HAP-1 (cell line): ENCODE measurements at regions not wholly inside any gene's neighbourhood (a gene's known extent, or its start where the extent isn't known, plus 50 kb on each side); places are given as distances from the start of the nearest gene placed in this dataset.

Experiments
- DNase-seq, 2 experiments: peaks; one replicate each; pipeline ENCODE4 v3.0.0-alpha.2; 2016 to 2020; ENCODE audit warnings: low spot score in 2 of 2
- H3K27me3 ChIP-seq: fragments of 250-450 bp; sonication (Bioruptor Pico); 2 replicates; pipeline ENCODE4 v1.5.1; 2020; ENCODE audit warnings: low read depth, mild to moderate bottlenecking, moderate library complexity
- H3K36me3 ChIP-seq: fragments of 250-450 bp; sonication (Bioruptor Pico); replicated peaks from 2 replicates; pipeline ENCODE4 v1.5.1; 2020; ENCODE audit warnings: mild to moderate bottlenecking
- H3K4me1 ChIP-seq: fragments of 250-450 bp; sonication (Bioruptor Pico); 2 replicates; pipeline ENCODE4 v1.5.1; 2020; ENCODE audit warnings: mild to moderate bottlenecking
- H3K4me3 ChIP-seq: fragments of 250-450 bp; sonication (Bioruptor Pico); 2 replicates; pipeline ENCODE4 v1.5.1; 2020; ENCODE audit warnings: mild to moderate bottlenecking, moderate library complexity
- H3K9me3 ChIP-seq: fragments of 250-450 bp; sonication (Bioruptor Pico); 2 replicates; pipeline ENCODE4 v1.5.1; 2020; ENCODE audit warnings: mild to moderate bottlenecking, moderate library complexity
- in situ Hi-C: fragments of 300-500 bp; cut with MboI; formaldehyde crosslinking; loops from 3 replicates; pipeline ENCODE4 v1.14.3; 2020; ENCODE audit warnings: low sequenced_read_pairs, inconsistent platforms, mixed read lengths

DNA sequence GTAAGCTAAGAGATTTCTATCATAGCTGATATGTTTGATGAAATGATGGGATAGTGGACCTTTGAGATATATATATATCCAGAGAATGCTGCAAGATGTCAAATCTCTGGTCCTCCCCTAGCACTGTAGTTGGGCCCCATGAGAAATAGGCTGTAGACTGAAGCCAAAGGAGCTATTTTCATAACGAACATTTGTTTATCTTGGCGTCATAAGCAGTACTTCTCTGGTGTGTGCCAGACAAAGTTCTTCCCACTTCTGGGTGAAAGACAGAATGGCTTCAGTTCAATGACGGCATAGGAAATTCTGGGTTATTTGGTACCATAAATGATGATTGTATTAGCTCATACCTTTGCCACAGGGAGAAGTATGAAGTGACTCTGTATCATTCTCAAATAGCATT, 534.3 kb downstream of the SOX5 start:
- in situ Hi-C loops: no loop called here
- Histone ChIP-seq H3K4me3 (no peak overlapping the region), H3K9me3 (no peaks in the 10 kb centered on the region), H3K27me3 (no peaks in the 10 kb centered on the region), H3K36me3 (no peaks in the 10 kb centered on the region), H3K4me1 (peaks cover 5% of the 10 kb centered on the region; the same call in 1 of the 2 replicates)
- no peak for DNase-seq

DNA sequence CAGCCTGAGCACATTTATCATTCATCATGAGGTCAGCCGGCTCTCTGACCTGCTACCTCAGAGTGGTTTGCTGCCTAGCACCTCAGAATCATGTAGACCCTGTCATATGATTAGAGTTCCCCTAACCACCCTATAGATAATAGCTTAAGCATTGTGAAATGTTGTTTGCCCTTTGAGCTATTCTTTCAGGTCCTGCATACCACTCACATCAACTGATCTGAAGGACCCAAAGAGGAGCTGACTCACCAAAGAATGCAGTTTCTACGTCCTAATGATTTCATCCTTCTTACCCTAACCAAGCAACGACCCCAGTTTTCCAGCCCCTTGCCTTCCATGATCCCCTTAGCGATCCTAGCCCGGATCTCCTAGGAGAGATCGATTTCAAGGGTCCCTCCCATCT, 527.9 kb downstream of the SOX5 start:
- H3K4me1 ChIP-seq: no peaks in the 10 kb centered on the region; the same call in 1 of the 2 replicates
- no peak for DNase-seq
- H3K4me3 ChIP-seq: no peak overlapping the region
- H3K9me3 ChIP-seq: no peaks in the 10 kb centered on the region
- in situ Hi-C loops: no loop called here
- H3K27me3 ChIP-seq: no peaks in the 10 kb centered on the region
- no peaks in the 10 kb centered on the region for H3K36me3 ChIP-seq

DNA sequence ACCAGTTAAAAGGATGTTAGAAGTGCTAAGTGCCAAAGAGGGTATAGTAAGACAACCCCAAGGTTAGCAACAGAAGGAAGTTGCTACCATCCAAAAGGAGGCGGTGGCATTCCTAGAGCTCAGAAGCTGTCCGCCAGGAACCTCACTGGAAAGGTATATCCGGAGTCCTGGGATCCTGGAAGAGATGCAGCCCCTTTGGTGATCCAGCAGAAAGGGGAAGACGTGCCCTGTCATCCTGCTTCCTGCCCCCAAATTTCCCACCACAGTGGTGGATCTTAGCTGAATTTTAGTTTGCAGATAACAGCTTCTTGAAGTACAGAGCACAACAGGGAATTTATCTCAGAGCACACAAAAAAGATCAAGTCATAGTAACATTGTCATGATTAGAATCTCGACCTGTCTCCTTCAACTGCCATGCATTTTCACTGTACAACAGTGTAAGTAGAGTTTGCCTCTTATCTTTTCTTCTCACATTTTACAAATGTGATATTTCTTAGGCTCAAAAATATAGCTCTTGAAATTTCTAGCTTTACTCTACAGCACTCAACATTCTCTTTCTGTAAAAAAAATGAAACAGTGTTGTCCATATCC, 526.3 kb downstream of the SOX5 start:
- Histone ChIP-seq H3K36me3 (no peaks in the 10 kb centered on the region), H3K4me3 (no peak overlapping the region), H3K27me3 (no peaks in the 10 kb centered on the region), H3K9me3 (no peaks in the 10 kb centered on the region), H3K4me1 (no peaks in the 10 kb centered on the region; the same call in 1 of the 2 replicates)
- DNase-seq: no peak
- in situ Hi-C loops: no loop called here

DNA sequence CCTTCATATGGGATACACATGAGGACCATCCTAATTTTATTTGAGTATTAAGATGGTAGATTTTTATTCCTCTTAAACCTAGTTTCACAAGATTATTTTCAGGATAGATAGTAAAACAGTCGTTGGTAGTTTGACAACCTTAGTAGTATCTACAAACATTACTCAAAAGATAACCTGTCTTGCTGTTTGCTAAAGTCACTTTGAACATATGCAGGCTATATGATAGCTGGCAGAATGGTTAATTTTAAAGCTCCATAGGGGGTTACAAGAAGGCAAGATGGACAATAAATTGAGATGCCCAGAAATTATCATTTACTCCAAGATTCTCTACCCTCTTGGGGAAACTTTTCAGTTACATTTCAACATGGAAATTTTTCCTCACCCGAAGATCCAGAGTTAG, 525.7 kb downstream of the SOX5 start:
- no peaks in the 10 kb centered on the region for H3K9me3 ChIP-seq
- DNase-seq: no peak
- in situ Hi-C loops: no loop called here
- H3K4me3 ChIP-seq: no peak overlapping the region
- no peaks in the 10 kb centered on the region for H3K36me3 ChIP-seq
- no peaks in the 10 kb centered on the region; the same call in 1 of the 2 replicates for H3K4me1 ChIP-seq
- no peaks in the 10 kb centered on the region for H3K27me3 ChIP-seq

DNA sequence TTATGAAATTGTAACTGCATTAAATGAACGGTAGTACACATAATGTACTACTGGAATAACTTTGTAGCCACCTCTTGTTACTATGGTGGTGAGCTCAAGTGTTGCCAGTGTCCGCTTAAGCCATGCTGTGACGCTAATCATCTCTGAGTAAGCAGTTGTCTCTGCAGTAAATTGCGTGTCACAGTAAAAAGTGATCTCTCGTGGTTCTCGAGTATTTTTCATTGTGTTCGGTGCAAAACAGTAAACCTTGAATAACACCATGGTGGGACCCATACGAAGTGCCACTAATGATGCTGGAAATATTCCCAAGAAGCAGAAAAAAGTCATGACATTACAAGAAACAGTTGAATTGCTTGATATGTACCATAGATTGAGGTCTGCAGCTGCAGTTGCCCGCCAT, 524.8 kb downstream of the SOX5 start:
- no peaks in the 10 kb centered on the region; the same call in 1 of the 2 replicates for H3K4me1 ChIP-seq
- no peaks in the 10 kb centered on the region for H3K9me3 ChIP-seq
- H3K27me3 ChIP-seq: no peaks in the 10 kb centered on the region
- H3K4me3 ChIP-seq: no peak overlapping the region
- in situ Hi-C loops: no loop called here
- DNase-seq: no peak
- H3K36me3 ChIP-seq: no peaks in the 10 kb centered on the region

DNA sequence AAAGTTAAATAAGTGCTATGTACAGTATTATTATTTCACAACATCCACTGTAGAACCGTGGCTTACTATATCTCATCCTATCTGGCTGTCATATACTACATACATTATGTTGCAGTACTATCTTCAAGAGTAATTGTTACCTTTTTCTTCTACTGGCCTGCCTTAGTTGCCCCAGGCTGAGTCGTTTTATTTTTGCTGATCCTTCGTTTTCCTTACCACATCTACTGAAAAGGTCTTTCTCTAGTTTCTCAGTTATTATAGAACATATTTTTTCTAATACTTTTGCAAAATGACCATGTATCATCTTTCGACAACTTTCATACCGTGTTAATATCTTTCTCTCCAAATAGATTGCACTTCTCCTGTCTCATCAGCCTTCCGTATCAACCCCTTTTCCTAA, 523.1 kb downstream of the SOX5 start:
- in situ Hi-C loops: no loop called here
- H3K4me1 ChIP-seq: no peaks in the 10 kb centered on the region; the same call in 1 of the 2 replicates
- no peak for DNase-seq
- H3K9me3 ChIP-seq: no peaks in the 10 kb centered on the region
- H3K36me3 ChIP-seq: no peaks in the 10 kb centered on the region
- H3K4me3 ChIP-seq: no peak overlapping the region
- H3K27me3 ChIP-seq: no peaks in the 10 kb centered on the region

DNA sequence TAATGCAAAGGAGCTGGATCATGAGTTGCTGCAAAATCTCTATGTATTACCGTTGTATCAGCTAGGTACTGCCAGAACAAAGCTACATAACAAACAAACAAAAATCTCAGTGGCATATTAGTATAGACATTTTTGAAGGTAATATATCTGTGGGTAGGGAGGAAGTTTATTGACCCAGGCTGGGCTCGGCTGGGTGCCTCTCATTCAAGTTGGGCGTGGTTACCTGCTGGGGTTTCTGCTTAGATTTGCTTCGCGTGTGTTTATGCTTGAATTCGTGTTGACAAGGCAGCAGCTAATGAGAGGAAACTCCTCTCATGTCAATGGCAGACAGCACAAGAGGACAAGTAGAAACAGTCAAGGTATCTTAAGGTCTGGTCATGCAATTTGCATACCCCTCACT, 520.7 kb downstream of the SOX5 start:
- in situ Hi-C loops: no loop called here
- no peaks in the 10 kb centered on the region for H3K27me3 ChIP-seq
- H3K4me1 ChIP-seq: no peaks in the 10 kb centered on the region
- no peak for DNase-seq
- H3K9me3 ChIP-seq: no peaks in the 10 kb centered on the region
- no peaks in the 10 kb centered on the region for H3K36me3 ChIP-seq
- no peak overlapping the region for H3K4me3 ChIP-seq

DNA sequence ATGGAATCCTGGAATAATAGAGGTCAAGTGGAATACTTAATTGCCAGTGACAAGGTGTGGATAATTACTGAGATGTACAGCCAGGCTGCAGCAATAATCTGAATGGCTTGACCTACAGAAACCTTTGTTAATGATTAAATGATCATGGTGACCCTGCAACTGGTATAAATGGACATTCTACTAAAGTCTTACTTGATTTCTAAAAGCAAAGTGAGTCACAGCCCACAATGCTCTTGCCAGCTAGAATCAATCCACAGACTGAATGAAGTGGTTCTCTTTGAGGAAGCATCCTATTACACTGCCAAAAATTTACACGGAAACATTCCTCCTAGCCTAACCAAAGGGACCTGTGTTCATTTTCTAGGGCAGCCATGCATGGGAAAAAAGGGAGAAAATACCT, 518.5 kb downstream of the SOX5 start:
- Histone ChIP-seq H3K4me1 (no peaks in the 10 kb centered on the region), H3K36me3 (no peaks in the 10 kb centered on the region), H3K27me3 (no peaks in the 10 kb centered on the region), H3K4me3 (no peak overlapping the region), H3K9me3 (no peaks in the 10 kb centered on the region)
- in situ Hi-C loops: no loop called here
- DNase-seq: no peak

DNA sequence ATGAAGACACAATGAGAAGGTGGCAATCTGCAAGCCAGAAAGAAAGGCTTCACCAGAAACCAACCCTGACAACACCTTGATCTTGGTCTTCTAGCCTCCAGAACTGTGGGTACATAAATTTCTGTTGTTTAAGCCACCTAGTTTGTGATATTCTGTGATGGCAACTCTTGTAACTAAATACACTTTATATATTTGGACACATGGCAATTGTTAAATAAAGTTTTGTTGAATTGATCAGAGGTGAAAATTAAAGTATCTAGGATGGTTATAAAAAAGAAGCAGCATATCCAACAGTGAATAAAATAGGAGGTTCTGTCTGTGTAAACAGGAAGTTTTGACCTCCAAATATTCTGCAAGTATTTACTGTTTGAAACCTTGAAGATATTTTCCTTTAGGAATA, 516.3 kb downstream of the SOX5 start:
- H3K4me3 ChIP-seq: no peak overlapping the region
- no peaks in the 10 kb centered on the region for H3K36me3 ChIP-seq
- H3K4me1 ChIP-seq: no peaks in the 10 kb centered on the region
- no peaks in the 10 kb centered on the region for H3K9me3 ChIP-seq
- in situ Hi-C loops: no loop called here
- H3K27me3 ChIP-seq: no peaks in the 10 kb centered on the region
- no peak for DNase-seq

DNA sequence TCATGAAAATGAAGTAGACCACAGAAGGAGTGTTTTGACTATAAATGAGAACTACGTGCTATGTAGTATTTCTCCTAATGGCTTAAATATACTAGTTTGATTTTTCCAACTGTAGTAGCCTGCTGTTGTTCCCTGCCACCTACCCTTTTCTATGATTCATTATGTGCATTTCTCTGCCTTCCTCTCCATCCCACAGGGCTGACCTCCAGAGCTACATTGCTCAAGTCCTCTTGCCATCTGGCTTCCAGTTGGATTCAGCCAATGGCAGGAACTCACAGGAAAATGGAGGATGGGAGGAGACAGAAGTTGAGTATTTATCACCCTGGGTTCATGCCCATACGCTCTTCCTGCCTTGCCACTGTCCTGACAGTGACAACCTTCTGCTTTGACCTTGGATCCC, 515.3 kb downstream of the SOX5 start:
- H3K4me1 ChIP-seq: no peaks in the 10 kb centered on the region
- no peaks in the 10 kb centered on the region for H3K36me3 ChIP-seq
- DNase-seq: no peak
- H3K4me3 ChIP-seq: no peak overlapping the region
- no peaks in the 10 kb centered on the region for H3K9me3 ChIP-seq
- H3K27me3 ChIP-seq: no peaks in the 10 kb centered on the region
- in situ Hi-C loops: no loop called here

DNA sequence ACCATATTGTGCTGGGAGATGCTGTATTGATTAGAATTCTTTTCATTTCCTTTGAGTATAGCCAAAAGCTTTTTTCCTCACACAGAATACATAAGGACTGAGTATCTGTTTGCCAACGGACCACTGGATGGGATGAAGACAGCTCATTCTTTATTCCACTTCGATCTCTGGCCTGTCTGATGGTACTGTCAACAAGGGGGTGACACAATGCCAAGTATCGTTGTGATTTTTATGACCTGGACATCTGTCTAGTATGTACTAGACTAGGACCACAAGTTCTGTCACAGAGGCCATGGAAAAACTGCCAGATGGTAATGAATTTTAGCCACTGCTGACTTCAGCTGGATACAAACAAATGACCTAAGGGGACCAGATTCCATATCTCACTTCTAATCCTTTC, 502.7 kb downstream of the SOX5 start:
- no peaks in the 10 kb centered on the region for H3K36me3 ChIP-seq
- H3K4me3 ChIP-seq: no peak overlapping the region
- no peak for DNase-seq
- no peaks in the 10 kb centered on the region for H3K4me1 ChIP-seq
- H3K27me3 ChIP-seq: no peaks in the 10 kb centered on the region
- in situ Hi-C loops: no loop called here
- no peaks in the 10 kb centered on the region for H3K9me3 ChIP-seq

DNA sequence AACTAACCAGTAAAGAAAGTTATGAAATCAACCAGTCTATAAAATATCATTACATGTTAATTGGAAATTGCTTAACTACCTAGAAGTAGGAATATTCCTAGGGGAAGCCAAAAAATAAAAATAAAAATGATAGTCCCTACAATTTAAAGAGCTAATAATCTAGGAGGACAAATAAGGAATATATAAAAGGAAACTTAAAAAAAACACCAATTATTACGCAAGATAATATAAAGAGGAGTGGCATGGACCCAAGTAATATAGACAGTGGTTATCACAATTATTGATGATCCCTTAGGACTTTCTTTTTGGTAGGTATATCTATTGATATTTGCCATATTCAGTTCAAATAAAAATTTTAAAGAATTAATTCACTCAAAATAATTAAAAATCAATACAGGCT, 498.7 kb downstream of the SOX5 start:
- in situ Hi-C loops: no loop called here
- H3K9me3 ChIP-seq: no peaks in the 10 kb centered on the region
- no peaks in the 10 kb centered on the region for H3K4me1 ChIP-seq
- H3K27me3 ChIP-seq: no peaks in the 10 kb centered on the region
- DNase-seq: no peak
- H3K4me3 ChIP-seq: no peak overlapping the region
- no peaks in the 10 kb centered on the region for H3K36me3 ChIP-seq

DNA sequence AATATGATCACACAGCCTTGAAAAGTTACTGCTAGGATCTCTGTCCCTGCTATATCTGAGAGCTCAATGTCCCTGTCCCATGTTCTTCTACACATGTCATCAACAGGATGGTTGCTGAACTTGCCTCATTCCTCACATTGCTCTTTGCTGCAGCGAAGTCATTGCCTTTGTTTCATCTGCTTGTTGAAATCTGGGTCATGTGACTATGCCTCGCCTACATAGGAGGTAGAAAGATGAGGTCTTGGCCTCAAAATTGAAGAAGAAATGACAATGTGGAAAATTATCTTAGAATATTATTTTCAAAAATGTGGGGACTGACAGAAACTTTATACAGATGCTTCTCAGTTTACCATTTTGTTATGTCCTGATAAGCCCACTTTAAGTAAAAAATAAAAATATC, 494.2 kb downstream of the SOX5 start:
- no peaks in the 10 kb centered on the region for H3K9me3 ChIP-seq
- H3K4me3 ChIP-seq: no peak overlapping the region
- DNase-seq: no peak
- H3K27me3 ChIP-seq: no peaks in the 10 kb centered on the region
- no peaks in the 10 kb centered on the region for H3K4me1 ChIP-seq
- in situ Hi-C loops: no loop called here
- no peaks in the 10 kb centered on the region for H3K36me3 ChIP-seq

DNA sequence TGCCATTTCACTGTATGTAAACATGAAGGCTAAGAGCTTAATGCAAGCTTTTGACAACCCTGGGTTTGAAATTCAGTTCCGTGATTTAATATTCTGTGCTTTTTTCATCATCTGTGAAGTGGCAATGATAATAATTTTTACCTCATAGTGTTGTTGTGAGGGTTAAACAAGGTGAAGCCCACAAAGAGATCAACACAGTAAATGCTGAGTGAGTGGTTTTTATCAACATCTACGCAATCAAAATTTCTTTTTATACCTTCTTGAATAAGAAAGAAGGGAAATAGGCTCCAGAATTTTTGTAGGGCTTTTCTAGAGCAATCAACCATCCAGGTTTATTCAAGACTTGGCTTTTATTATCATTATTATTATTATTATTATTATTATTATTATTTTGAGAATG, 490.8 kb downstream of the SOX5 start:
- H3K9me3 ChIP-seq: no peaks in the 10 kb centered on the region
- no peak for DNase-seq
- no peaks in the 10 kb centered on the region for H3K4me1 ChIP-seq
- H3K27me3 ChIP-seq: 0 out of 2 replicates have a peak, but pooled peaks cover 2% of the 10 kb centered on the region
- H3K36me3 ChIP-seq: no peaks in the 10 kb centered on the region
- in situ Hi-C loops: no loop called here
- H3K4me3 ChIP-seq: no peak overlapping the region

DNA sequence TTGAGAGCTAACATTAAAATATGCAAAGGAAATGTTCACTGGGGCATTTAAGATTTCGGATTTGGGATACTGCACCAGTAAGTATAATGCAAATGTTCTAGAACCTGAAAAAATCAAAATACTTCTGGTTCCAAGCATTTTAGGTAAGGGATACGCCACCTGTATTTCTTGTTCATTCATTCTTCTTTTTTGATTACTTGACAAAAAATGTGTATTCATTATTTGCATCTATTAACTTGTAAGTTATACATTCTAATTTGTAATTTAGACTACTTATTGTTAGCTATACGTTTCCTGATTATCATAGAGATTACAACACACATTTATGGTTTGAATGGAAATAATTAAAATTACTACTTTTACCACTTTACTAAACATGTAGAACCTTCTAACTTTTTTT, 486.9 kb downstream of the SOX5 start:
- DNase-seq: no peak
- no peaks in the 10 kb centered on the region for H3K9me3 ChIP-seq
- H3K27me3 ChIP-seq: 0 out of 2 replicates have a peak, but pooled peaks cover 2% of the 10 kb centered on the region
- in situ Hi-C loops: no loop called here
- no peak overlapping the region for H3K4me3 ChIP-seq
- no peaks in the 10 kb centered on the region for H3K36me3 ChIP-seq
- no peaks in the 10 kb centered on the region for H3K4me1 ChIP-seq
